Stimulated activated naive CD8-positive, alpha-beta T cell treated with anti-CD3 and anti-CD28 coated beads, Interleukin-15, Interleukin-2, amounts not matched to agents 100 ng/mL and 50 ng/mL, for 24 hours (primary cell): ENCODE measurements at regions not wholly inside any gene's neighbourhood (a gene's known extent, or its start where the extent isn't known, plus 50 kb on each side); places are given as distances from the start of the nearest gene placed in this dataset.

Source experiments
- H3K27ac Mint-ChIP-seq: one replicate; pipeline ENCODE4 v1.8.0; 2021; ENCODE audit warnings: mild to moderate bottlenecking, mixed read lengths
- H3K27me3 Mint-ChIP-seq: one replicate; pipeline ENCODE4 v1.8.0; 2021; ENCODE audit warnings: mixed read lengths
- H3K36me3 Mint-ChIP-seq: one replicate; pipeline ENCODE4 v1.8.0; 2021; ENCODE audit warnings: low read depth, mixed read lengths
- H3K4me1 Mint-ChIP-seq: one replicate; pipeline ENCODE4 v1.8.0; 2021; ENCODE audit warnings: low read depth, mixed read lengths
- H3K4me3 Mint-ChIP-seq: one replicate; pipeline ENCODE4 v1.8.0; 2021; ENCODE audit warnings: mild to moderate bottlenecking, mixed read lengths
- H3K9me3 Mint-ChIP-seq: one replicate; pipeline ENCODE4 v1.8.0; 2021; ENCODE audit warnings: mixed read lengths

DNA sequence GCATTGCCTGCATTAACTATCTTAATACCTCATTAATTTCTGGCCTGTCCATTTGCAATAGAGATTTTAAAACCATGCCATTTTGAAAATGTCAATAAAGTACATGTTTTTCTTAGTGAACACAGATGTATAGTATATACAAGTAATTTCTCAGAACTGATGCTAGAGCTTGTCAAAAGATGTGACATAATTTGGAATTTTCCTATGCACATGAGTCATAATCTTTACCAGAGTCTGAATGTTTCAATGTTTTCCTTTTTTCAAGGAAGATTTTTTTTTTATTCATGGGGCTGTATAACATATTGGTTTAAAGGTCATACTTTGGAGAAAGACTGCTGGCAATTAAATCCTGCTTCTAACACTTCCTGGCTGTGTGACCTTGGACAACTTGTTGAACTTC is 1347.5 kb upstream of the ADGRB3 start:
- H3K4me3 Mint-ChIP-seq, result no peak overlapping the region
- H3K4me1 Mint-ChIP-seq, result no peaks in the 10 kb centered on the region
- H3K27me3 Mint-ChIP-seq, result no peaks in the 10 kb centered on the region
- no peaks in the 10 kb centered on the region for H3K36me3 Mint-ChIP-seq
- no peak overlapping the region for H3K27ac Mint-ChIP-seq
- peaks cover 15% of the 10 kb centered on the region for H3K9me3 Mint-ChIP-seq

DNA sequence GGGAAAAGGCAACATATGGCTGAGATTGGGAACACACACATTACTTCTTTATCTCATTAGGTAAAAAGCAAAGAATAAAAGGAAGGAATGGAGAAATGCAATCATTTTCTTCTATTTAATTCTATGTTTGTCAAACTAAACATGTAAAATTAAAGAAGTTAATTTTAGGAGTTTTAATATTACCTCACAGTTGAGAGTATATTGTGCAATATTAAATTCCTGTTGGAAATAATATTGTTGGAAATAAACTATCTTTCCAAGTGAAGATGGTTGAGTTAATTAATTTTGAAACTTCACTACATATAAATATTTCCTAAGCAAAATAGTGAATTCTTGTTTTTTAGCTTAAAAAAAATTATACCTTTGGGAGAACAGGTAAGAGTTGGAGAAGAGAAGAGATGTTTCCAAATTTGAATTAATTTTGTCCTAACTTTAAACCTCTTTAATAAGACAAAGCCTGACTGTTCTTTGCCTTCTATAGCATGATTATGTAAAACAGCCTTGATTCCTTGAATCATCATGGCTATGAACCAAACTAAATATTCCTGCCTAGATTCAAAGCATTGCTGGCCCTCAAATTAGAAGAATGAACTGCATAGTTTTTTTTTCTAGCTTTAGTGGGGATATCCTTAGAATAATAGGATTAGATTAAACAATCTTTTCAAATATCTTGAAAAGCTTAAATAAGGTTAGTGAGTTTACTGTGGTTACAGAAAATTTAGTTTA is 1349.1 kb upstream of the ADGRB3 start:
- H3K9me3 Mint-ChIP-seq, result peaks cover 15% of the 10 kb centered on the region
- H3K4me1 Mint-ChIP-seq, result no peaks in the 10 kb centered on the region
- H3K27ac Mint-ChIP-seq, result no peak overlapping the region
- no peak overlapping the region for H3K4me3 Mint-ChIP-seq
- H3K27me3 Mint-ChIP-seq, result no peaks in the 10 kb centered on the region
- no peaks in the 10 kb centered on the region for H3K36me3 Mint-ChIP-seq

DNA sequence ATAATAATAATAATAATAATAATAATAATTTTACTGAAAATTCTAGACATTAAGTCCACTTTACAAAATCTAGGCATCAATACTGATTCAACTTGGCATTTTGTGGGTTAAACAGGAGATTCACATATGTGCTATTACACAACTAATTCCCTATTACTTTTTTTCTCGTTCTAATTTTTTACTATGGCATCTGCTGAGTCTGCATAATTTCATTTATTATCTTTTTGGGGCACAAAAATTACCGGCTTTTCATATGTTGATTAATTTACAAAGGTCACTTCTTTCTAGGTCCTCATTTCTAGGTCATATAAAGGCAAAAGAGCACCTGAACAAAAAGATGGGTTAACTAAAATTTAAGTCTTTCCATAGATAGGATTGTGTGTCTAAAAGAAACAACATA is 1357.8 kb upstream of the ADGRB3 start:
- Mint-ChIP-seq H3K9me3 (no peaks in the 10 kb centered on the region), H3K27me3 (no peaks in the 10 kb centered on the region), H3K36me3 (no peaks in the 10 kb centered on the region), H3K4me1 (no peaks in the 10 kb centered on the region), H3K27ac (no peak overlapping the region), H3K4me3 (no peak overlapping the region)

DNA sequence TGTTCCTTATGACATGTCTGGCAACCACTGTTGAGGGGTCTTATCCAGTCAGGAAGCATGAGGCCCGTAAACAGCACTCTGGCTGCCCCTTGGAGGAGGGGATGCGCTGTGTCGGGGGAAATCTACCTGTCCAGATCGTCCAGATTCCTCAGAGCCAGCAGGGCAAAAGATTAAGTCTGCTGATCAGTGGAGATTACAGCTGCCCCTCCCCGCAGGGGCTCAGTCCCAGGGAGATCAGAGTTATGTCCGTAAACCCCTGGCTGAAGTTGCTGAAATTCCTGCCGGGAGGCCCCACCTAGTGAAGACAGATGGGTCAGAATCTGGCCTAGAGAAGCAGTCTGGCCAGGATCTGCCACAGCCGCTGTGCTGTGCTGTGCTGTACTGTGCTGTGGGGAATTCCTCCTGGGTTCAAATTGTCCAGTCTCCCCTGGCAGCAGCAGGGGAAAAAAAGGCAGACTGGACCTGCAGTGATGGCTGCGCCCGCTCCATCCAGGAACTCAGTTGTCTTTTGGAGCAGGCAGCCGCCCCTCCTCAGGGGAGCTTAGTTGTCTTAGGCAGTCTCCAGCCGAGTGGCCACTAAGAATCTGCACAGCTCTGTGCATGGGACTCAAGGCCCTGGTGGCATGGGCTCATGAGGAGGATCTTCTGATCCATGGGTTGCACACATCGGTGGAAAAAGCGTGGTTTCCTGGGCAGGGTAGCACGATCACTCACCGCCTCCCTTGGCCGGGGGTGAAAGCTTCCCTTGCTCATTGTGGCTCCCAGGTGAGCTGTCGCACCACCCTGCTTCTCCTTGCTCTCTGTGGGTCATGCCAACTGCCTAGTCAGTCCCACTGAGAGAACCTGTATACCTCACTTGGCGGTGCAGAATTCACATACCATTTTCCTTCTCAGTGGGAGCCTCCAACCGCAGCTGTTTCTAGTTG is 1368.8 kb upstream of the ADGRB3 start:
- Mint-ChIP-seq H3K27me3 (no peaks in the 10 kb centered on the region), H3K27ac (no peak overlapping the region), H3K9me3 (peaks cover 14% of the 10 kb centered on the region), H3K4me1 (no peaks in the 10 kb centered on the region), H3K4me3 (no peak overlapping the region), H3K36me3 (no peaks in the 10 kb centered on the region)

DNA sequence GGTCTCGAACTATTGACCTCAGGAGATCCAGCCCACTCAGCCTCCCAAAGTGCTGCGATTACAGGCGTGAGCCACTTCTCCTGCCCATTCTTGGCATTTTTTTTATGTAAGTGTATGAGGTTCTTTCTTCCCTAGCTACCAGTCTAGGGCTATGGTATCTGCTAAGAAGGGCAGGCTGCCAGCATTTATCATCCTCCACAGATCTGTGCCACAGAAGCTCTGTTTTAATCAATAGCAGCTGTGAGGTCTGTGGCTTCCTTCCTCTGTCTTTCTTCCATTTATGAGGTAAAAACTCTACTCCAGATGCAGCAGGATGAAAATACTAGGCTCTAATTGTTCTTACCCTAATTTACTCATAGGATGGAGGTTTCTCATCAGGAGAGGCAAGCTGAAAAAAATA is 1382.4 kb upstream of the ADGRB3 start:
- no peaks in the 10 kb centered on the region for H3K36me3 Mint-ChIP-seq
- H3K27ac Mint-ChIP-seq, result no peak overlapping the region
- no peaks in the 10 kb centered on the region for H3K4me1 Mint-ChIP-seq
- H3K27me3 Mint-ChIP-seq, result no peaks in the 10 kb centered on the region
- H3K9me3 Mint-ChIP-seq, result peaks cover 5% of the 10 kb centered on the region
- H3K4me3 Mint-ChIP-seq, result no peak overlapping the region

DNA sequence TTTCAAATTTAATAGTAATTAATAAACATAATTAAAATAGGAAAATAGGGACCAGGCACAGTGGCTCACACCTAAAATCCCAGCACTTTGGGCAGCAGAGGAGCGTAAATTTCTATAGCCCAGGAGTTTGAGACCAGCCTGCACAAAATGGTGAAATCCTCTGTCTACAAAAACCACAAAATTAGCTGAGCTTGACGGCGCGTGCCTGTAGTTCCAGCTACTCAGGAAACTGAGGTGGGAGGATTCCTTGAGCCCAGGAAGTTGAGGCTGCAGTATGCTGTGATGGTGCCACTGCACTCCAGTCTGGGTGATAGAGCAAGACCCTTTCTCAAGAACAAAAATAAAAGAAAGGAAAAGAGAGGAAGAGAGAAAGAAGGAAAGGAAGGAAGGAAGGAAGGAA is 1387.0 kb upstream of the ADGRB3 start:
- H3K36me3 Mint-ChIP-seq, result no peaks in the 10 kb centered on the region
- H3K4me3 Mint-ChIP-seq, result no peak overlapping the region
- no peaks in the 10 kb centered on the region for H3K27me3 Mint-ChIP-seq
- peaks cover 5% of the 10 kb centered on the region for H3K9me3 Mint-ChIP-seq
- H3K4me1 Mint-ChIP-seq, result no peaks in the 10 kb centered on the region
- H3K27ac Mint-ChIP-seq, result no peak overlapping the region

DNA sequence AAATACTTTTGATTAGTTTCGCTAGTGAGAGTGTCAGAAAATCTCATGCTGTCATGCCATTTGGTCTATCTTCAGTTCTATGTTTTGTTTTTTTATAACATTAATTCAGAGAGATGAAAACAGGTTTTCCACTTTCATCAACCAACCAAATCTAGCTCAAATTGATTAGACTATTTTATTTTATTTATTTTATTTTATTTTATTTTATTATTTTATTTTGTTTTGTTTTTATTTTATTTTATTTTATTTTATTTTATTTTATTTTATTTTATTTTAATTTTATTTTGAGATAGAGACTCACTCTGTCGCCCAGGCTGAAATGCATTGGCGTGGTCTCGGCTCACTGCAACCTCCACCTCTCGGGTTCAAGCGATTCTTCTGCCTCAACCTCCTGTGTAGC is 1391.0 kb upstream of the ADGRB3 start:
- H3K27ac Mint-ChIP-seq, result no peak overlapping the region
- H3K9me3 Mint-ChIP-seq, result peaks cover 5% of the 10 kb centered on the region
- no peaks in the 10 kb centered on the region for H3K4me1 Mint-ChIP-seq
- H3K36me3 Mint-ChIP-seq, result no peaks in the 10 kb centered on the region
- no peak overlapping the region for H3K4me3 Mint-ChIP-seq
- H3K27me3 Mint-ChIP-seq, result no peaks in the 10 kb centered on the region

DNA sequence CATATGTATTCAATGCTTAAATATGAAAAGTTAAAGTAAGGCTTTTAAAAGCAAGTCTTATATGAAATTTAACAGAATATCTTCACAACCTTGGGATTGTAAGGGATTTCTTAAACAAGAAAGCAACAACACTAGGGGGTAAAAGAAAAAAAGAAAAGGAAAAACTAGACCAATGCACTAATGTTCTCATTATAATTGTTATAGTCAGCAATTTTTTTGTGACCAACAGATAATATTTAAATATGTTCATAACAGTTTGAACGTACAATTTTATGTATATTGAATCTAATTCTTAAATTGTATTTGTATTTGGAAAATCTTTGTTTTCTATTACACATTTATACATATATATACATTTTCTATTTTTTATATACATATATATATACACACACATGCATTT is 1397.8 kb upstream of the ADGRB3 start:
- Mint-ChIP-seq H3K9me3 (no peaks in the 10 kb centered on the region), H3K27me3 (no peaks in the 10 kb centered on the region), H3K36me3 (no peaks in the 10 kb centered on the region), H3K4me3 (no peak overlapping the region), H3K4me1 (no peaks in the 10 kb centered on the region), H3K27ac (no peak overlapping the region)

DNA sequence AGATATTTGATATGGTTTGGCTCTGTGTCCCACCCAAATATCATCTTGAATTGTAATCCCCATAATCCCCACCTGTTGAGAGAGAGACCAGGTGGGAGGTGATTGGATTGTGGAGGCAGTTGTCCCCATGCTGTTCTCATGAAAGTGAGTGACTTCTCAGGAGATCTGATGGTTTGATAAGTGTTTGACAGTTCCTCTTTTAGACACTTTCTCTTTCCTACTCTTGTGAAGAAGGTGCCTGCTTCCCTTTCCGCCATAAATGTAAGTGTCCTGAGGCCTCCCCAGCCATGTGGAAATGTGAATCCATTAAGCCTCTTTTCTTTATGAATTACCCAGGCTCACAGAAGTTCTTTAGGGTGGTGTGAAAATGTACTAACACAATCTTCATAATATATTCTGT is 1404.0 kb upstream of the ADGRB3 start:
- Mint-ChIP-seq H3K4me3 (no peak overlapping the region), H3K4me1 (no peaks in the 10 kb centered on the region), H3K9me3 (no peaks in the 10 kb centered on the region), H3K27ac (no peak overlapping the region), H3K27me3 (no peaks in the 10 kb centered on the region), H3K36me3 (no peaks in the 10 kb centered on the region)

DNA sequence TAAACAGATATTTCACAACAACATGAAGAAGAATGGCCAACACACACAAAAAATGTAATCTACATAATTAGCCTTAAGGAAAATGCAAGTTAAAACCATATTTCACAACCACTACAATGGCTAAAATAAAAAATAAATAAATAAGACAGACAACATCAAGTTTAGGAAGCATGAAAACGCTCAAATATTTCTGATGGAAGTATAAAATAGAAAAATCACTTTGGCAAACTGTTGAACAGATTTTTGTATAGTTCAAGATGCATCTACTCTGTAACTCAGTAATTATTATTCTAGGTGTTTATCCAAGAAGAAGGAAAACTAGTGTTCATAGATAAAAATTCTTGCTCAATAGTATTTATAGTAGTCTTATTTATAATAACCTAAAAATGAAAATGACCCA is 1410.1 kb upstream of the ADGRB3 start:
- no peaks in the 10 kb centered on the region for H3K36me3 Mint-ChIP-seq
- H3K27me3 Mint-ChIP-seq, result no peaks in the 10 kb centered on the region
- H3K4me1 Mint-ChIP-seq, result no peaks in the 10 kb centered on the region
- H3K4me3 Mint-ChIP-seq, result no peak overlapping the region
- H3K9me3 Mint-ChIP-seq, result peaks cover 8% of the 10 kb centered on the region
- H3K27ac Mint-ChIP-seq, result no peak overlapping the region

DNA sequence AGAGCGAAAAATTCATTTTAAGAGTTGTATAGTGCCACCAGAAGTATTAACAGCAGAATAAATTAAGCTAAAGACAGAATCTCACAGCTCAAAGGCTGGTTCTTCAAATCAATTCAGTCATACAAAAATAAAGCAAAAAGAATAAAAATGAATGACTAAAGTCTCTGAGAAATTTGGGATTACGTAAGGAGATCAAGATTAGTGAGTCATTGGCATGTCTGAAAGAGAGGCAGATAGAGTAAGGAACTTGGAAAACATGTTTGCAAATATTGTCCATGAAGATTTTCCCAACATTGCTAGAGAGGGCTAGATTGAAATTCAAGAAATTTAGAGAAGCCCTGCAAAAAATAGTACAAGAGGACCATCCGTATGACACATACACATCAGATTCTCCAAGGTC is 1413.9 kb upstream of the ADGRB3 start:
- Mint-ChIP-seq H3K4me3 (no peak overlapping the region), H3K27me3 (no peaks in the 10 kb centered on the region), H3K36me3 (no peaks in the 10 kb centered on the region), H3K27ac (no peak overlapping the region), H3K4me1 (no peaks in the 10 kb centered on the region), H3K9me3 (peaks cover 10% of the 10 kb centered on the region)

DNA sequence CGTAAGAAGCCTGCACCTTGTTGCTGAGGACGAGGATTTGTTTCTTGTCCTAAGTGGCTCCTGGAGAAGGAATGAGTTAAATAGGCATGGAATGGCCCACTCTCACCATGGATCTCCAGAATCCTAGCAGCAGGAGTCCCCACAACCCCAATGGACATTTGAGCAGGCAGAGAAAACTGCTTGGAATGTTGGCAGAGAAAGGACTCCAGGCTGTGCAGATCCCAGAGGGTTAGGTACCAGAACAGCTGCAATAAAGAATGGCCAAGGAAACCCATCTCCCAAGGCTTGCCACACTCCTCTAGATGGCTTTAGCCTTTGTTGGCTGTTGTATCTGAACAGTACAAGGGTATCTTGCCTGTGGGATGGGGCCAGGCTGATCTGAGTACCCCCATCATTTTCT is 1415.7 kb upstream of the ADGRB3 start:
- H3K36me3 Mint-ChIP-seq, result no peaks in the 10 kb centered on the region
- no peaks in the 10 kb centered on the region for H3K27me3 Mint-ChIP-seq
- H3K27ac Mint-ChIP-seq, result no peak overlapping the region
- no peak overlapping the region for H3K4me3 Mint-ChIP-seq
- H3K9me3 Mint-ChIP-seq, result peaks cover 10% of the 10 kb centered on the region
- H3K4me1 Mint-ChIP-seq, result no peaks in the 10 kb centered on the region

DNA sequence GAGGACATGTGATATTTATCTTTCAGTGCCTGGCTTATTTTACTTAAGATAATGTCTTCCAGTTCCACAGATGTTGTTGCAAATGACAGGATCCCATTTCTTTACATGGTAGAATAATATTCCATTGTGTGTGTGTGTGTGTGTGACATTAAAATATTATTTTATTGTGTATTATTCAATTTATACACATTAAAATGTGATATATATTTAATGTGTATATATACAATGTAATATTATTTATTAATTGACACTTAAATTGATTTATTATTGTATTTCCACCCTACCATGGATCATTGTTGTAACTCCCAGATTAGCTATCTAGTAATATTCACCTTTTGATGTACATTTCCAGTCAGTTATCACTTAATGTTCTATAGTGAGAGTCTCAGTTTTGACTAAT is 1422.5 kb upstream of the ADGRB3 start:
- Mint-ChIP-seq H3K27me3 (no peaks in the 10 kb centered on the region), H3K4me3 (no peak overlapping the region), H3K9me3 (peaks cover 14% of the 10 kb centered on the region), H3K36me3 (no peaks in the 10 kb centered on the region), H3K4me1 (no peaks in the 10 kb centered on the region), H3K27ac (no peak overlapping the region)

DNA sequence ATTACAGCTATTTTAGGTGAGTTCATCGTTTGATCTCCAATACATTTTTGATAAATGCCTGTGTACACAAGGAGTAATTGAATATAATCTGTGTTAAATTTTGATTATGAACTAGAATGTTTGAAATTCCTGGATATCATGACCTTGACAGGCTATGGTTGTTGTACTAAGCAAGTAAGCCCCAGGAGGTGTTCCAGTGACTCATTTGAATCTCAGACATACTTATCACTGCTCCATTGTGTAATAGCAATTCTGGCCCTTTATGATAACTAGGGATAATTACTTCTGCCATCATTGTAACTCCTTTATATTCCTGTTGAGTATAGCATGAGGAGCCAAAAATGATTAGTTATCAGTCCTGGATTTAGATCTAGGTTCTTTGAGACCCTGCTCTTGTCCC is 1424.6 kb upstream of the ADGRB3 start:
- no peak overlapping the region for H3K4me3 Mint-ChIP-seq
- no peaks in the 10 kb centered on the region for H3K4me1 Mint-ChIP-seq
- no peaks in the 10 kb centered on the region for H3K27me3 Mint-ChIP-seq
- no peaks in the 10 kb centered on the region for H3K36me3 Mint-ChIP-seq
- H3K27ac Mint-ChIP-seq, result no peak overlapping the region
- H3K9me3 Mint-ChIP-seq, result peaks cover 11% of the 10 kb centered on the region

DNA sequence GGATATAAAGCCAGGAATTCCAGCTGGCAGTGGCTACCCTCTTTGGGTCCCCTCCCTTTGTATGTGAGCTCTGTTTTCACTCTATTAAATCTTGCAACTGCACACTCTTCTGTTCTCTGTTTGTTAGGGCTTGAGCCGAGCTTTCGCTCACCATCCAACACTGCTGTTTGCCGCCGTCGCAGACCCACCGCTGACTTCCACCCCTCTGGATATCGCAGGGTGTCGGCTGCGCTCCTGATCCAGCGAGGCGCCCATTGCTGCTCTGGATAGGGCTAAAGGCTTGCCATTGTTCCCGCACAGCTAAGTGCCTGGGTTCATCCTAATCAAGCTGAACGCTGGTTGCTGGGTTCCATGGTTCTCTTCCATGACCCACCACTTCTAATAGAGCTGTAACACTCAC is 1433.5 kb upstream of the ADGRB3 start:
- no peaks in the 10 kb centered on the region for H3K4me1 Mint-ChIP-seq
- no peaks in the 10 kb centered on the region for H3K36me3 Mint-ChIP-seq
- H3K27me3 Mint-ChIP-seq, result no peaks in the 10 kb centered on the region
- H3K27ac Mint-ChIP-seq, result no peak overlapping the region
- peaks cover 7% of the 10 kb centered on the region for H3K9me3 Mint-ChIP-seq
- H3K4me3 Mint-ChIP-seq, result no peak overlapping the region
